HG03135 (cell line): ENCODE measurements at regions not wholly inside any gene's neighbourhood (a gene's known extent, or its start where the extent isn't known, plus 50 kb on each side); places are given as distances from the start of the nearest gene placed in this dataset.

ENCODE experiments used
- ATAC-seq: cut with Tn5 transposase; IDR thresholded peaks from one replicate; pipeline ENCODE4 v1.9.1; 2021; ENCODE audit warnings: mild to moderate bottlenecking, moderate library complexity; ENCODE audit not compliant: unreplicated experiment

DNA sequence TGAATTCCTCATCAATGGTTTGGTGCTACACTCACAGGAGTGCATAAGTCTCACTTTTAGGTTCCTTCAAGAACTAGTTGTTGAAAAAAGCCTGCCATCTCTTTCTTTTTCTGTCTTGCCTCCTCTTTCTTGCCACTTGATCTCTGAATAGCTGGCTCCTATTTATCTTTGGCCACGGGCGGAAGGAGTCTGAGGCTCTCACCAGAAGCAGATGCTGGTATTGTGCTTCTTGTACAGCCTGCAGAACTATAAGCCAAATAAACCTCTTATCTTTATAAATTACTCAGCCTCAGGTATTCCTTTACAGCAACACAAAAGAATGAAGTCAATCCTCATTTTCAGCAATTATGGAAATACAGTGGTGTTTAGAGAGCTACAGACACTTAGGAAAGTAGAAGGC is 247.1 kb upstream of the PRR16 start:
- no peak for ATAC-seq

GRCh38 chr5:120219988-120220387 is 244.1 kb upstream of the PRR16 start:
- no peak for ATAC-seq

DNA sequence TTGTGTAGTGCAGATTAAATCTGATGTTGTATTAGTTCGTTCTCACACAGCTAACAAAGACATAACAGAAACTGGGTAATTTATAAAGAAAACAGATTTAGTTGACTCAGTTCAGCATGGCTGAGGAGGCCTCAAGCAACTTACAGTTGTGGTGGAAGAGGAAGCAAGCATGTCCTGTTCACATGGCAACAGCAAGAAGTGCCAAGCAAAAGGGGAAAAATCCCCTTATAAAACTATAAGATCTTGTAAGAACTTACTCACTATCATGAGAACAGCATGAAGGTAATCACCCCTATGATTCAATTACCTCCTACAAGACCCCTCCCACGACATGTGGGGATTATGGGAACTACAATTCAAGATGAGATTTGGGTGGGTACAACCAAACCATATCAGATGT is 238.6 kb upstream of the PRR16 start:
- no peak for ATAC-seq

DNA sequence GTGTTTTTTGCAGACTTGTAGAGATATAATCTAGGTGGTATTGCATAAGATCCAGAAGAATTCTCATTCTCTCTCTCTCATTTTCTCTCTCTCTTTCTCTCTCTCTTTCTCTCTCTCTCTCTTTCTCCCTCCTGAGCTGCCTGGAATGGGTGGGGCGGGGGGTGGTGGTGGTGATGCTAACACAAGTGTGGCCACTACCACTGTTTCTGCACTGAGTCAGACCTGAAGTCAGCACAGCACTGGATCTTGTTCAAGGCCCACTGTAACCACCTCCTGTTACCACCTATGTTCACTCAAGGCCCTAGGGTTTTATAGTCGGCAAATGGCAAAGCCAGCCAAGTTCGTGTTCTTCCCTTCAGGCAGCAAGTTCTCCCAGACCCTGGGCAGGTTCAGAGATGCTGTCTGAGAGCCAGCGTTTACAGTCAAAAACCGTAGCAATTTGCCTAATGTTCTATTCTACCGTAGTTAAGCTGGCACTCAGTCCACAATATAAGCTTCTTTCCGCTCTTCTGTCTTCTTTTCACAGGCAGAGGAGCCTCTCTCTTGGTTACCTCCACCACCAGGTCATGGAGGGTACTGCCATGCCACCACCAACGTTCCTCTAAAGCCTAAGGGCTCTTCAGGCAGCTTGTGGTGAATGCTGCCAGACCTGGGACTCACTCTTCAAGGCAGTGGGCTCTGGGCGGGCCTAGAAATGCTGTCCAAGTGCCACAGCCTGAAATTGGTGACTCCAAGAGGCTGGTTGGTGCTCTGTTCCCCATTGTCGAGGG is 235.7 kb upstream of the PRR16 start:
- ATAC-seq = no peak

GRCh38 chr5:120229036-120229435 is 235.1 kb upstream of the PRR16 start:
- no peak for ATAC-seq

DNA sequence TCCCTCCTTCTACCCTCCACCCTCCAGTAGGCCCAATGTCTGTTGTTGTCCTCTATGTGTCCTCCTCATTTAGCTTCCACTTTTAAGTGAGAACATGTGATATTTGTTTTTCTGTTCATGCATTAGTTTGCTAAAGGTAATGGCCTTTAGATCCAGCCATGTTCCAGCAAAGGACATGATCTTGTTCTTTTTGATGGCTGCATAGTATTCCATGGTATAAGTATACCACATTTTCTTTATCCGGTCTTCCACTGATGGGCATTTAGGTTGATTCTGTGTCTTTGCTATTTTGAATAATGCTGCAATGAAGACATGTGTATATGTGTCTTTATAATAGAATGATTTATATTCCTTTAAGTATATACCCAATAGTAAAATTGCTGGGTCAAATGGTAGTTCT is 232.5 kb upstream of the PRR16 start:
- ATAC-seq = no peak

DNA sequence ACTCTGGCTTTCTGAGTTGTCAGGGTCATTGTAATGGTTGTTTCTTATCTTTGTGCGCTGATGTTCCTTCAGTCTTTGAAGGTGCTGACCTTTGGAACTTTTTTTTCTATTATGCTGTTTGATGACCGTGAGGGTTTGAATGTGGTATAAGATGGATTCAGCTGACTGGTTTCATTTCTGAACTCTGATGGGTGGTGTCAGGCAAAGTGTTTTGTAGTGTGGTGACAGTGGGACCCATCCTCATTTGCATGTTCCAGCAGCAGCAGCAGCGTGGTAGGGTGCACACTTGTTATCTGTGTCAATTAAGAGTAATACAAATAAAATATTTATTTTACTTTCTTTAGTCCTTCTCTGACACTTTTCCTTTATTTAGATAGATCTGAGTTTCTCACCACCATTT is 227.7 kb upstream of the PRR16 start:
- ATAC-seq = no peak

DNA sequence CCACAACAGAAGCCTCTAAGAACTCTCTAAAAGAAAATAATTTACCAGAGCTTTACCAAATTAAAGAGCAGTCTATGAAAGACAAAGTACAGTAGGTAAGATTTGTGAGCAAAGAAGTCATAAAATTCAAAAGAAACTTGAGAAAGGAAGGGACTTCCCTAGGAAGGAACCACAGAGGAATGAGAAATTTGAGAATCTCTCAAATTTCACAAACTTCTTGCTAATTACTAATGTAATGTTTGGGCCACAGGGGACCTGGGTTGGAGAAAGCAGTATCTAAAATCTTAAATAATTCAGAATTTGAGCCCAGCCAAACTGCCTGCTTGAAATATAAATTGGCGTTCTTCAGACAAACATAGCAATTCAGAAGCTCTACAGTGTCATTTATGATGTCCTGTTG is 225.0 kb upstream of the PRR16 start:
- no peak for ATAC-seq

GRCh38 chr5:120240706-120241105 is 223.4 kb upstream of the PRR16 start:
- ATAC-seq = no peak

DNA sequence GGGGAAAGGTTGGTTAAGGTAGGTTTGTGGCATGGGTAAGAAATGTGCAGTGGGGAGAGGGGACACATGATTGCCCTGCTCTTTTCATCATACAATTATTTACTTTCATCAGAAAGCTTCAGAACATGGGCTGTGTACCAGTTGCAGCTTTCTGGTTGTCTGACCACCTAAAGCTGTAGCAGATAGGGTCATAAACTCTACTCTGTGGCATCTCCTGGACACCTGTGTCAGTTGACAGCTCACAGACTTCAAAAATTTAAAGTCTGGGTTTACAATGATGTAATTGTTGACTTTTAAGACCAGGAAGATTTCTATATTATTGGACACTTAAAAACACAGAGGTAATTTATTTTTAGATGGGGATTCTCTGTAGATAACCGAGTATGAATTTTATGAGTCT is 222.7 kb upstream of the PRR16 start:
- no peak for ATAC-seq

GRCh38 chr5:120251898-120252297 is 212.2 kb upstream of the PRR16 start:
- no peak for ATAC-seq

- no peak for ATAC-seq
Observed at GRCh38 chr5:120252839-120253238, 211.3 kb upstream of the PRR16 start.

DNA sequence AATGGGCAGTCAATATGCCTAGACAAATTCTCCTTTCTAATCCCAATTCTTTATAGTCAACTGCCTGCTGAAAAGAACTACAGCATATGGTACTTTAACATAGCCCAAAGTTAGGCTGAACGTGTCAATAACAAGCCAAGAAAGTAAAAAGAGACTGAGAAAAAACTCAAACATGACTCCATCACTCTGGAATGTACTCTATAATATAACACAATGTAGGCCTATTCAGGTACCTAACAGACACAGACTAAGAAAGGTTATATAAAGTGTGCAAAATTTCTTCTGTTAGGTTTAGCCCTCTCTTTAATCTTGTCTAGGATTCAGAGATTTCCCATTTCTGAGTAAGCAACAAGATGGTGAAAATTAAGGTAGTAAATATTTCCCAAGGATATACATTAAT is 209.7 kb upstream of the PRR16 start:
- no peak for ATAC-seq

DNA sequence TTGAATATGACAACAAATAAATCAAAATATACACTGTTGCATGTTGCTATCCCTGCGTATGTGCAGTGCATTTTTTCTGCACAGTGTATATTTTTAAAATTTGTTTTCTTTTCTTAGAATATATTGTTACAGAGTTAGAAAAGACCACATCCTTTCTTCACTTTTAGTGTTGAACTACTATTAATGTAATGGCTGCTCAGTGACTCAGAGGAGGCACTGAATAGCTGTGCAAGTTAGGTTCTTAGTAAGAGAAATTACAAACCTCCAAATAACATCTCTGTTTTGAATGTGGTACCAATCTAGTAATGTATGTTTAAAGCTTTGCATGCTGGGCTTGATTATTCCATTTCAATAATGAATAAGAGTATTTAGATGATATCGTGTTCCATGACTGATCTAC is 208.9 kb upstream of the PRR16 start:
- no peak for ATAC-seq

- ATAC-seq = no peak
Observed at GRCh38 chr5:120256376-120256775, 207.7 kb upstream of the PRR16 start.

GRCh38 chr5:120257358-120257971 is 206.6 kb upstream of the PRR16 start:
- no peak for ATAC-seq

- ATAC-seq = no peak
Observed at GRCh38 chr5:120258123-120258522, 206.0 kb upstream of the PRR16 start.

- no peak for ATAC-seq
Observed at GRCh38 chr5:120260651-120261050, 203.4 kb upstream of the PRR16 start.

- ATAC-seq = no peak
Observed at GRCh38 chr5:120270498-120270897, 193.6 kb upstream of the PRR16 start.

DNA sequence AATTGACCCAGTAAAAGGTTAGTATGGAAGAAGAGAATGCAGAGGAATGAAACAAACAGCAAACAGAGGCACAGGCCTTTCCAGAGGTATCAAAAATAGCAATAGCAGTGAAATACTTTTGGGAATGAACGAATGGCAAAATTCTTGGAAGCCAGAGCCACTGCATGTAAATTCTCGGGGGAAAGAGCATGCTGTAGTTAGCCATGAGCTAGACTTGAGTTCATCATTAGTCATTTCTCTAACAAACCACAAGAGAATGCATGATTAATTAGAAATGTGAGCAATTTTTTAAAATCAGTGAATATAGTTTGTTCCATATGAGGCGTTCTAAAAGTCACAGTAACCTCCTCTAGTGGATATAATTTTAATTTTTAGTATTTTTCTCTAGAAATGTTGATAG is 170.3 kb upstream of the PRR16 start:
- ATAC-seq = no peak

DNA sequence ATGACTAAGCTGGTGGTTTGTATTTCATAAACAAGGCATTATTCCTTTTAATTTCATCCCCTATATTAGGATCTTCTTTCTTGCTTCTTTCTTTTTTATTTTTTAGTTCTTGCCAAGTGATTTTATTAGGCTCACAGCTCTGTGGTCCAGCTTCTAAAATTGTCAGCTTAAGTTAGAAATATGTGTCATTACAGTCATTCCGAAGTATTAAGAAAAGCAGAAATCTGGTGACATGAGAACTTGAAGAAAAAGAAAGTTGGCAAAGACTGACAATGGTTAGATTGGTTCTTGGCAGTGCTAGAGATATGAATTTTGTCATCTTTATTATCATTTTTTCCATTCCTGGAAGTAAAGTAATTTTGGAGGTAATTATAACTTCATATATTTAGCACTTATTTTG is 166.5 kb upstream of the PRR16 start:
- no peak for ATAC-seq

GRCh38 chr5:120298981-120299380 is 165.1 kb upstream of the PRR16 start:
- ATAC-seq = no peak

GRCh38 chr5:120304663-120305062 is 159.4 kb upstream of the PRR16 start:
- no peak for ATAC-seq
